Hepatocyte (in vitro differentiated cells): ENCODE measurements at regions not wholly inside any gene's neighbourhood (a gene's known extent, or its start where the extent isn't known, plus 50 kb on each side); places are given as distances from the start of the nearest gene placed in this dataset.

Experiments used
- DNase-seq: peaks from one replicate; pipeline ENCODE4 v3.0.0-alpha.2; 2016; ENCODE audit warnings: low spot score
- H2AFZ ChIP-seq: fragments of 200-600 bp; sonication (generic); 2 replicates; pipeline ENCODE4 v1.6.0; 2016; ENCODE audit warnings: antibody characterized with exemption, mild to moderate bottlenecking
- H3K27ac ChIP-seq: fragments of 200-600 bp; sonication (generic); 2 replicates; pipeline ENCODE4 v1.5.1; 2016; ENCODE audit warnings: mild to moderate bottlenecking
- H3K27me3 ChIP-seq: fragments of 200-600 bp; sonication (generic); 2 replicates; pipeline ENCODE4 v1.6.1; 2016
- H3K36me3 ChIP-seq: fragments of 200-600 bp; sonication (generic); replicated peaks from 2 replicates; pipeline ENCODE4 v1.5.1; 2016; ENCODE audit warnings: low read depth; ENCODE audit not compliant: insufficient read depth
- H3K4me1 ChIP-seq: fragments of 200-600 bp; sonication (generic); 2 replicates; pipeline ENCODE4 v1.5.1; 2016; ENCODE audit warnings: mild to moderate bottlenecking, moderate library complexity; ENCODE audit not compliant: insufficient read depth
- H3K4me2 ChIP-seq: fragments of 200-600 bp; sonication (generic); 2 replicates; pipeline ENCODE4 v1.6.0; 2016
- H3K4me3 ChIP-seq: fragments of 200-600 bp; sonication (generic); 2 replicates; pipeline ENCODE4 v1.5.1; 2016; ENCODE audit warnings: mild to moderate bottlenecking
- H3K79me2 ChIP-seq: fragments of 200-600 bp; sonication (generic); 2 replicates; pipeline ENCODE4 v1.6.0; 2017; ENCODE audit warnings: mild to moderate bottlenecking
- H3K9me2 ChIP-seq: fragments of 200-600 bp; sonication (generic); replicated peaks from 2 replicates; pipeline ENCODE4 v1.6.0; 2017; ENCODE audit warnings: mild to moderate bottlenecking; ENCODE audit not compliant: insufficient read depth
- H3K9me3 ChIP-seq: fragments of 200-600 bp; sonication (generic); 2 replicates; pipeline ENCODE4 v1.5.1; 2016; ENCODE audit warnings: low read depth, mild to moderate bottlenecking
- H4K20me1 ChIP-seq: fragments of 200-600 bp; sonication (generic); 2 replicates; pipeline ENCODE4 v1.6.0; 2016; ENCODE audit warnings: mild to moderate bottlenecking; ENCODE audit not compliant: insufficient read depth, poor library complexity, severe bottlenecking
- EZH2 ChIP-seq: fragments of 200-600 bp; sonication (generic); IDR thresholded peaks from 2 replicates; pipeline ENCODE4 v1.6.1; 2016; ENCODE audit warnings: antibody characterized with exemption, mild to moderate bottlenecking, borderline replicate concordance
- EZH2phosphoT487 ChIP-seq: fragments of 200-600 bp; sonication (generic); IDR thresholded peaks from one replicate; pipeline ENCODE4 v1.6.1; 2018; ENCODE audit warnings: antibody characterized with exemption, mild to moderate bottlenecking, low read depth, moderate library complexity; ENCODE audit not compliant: unreplicated experiment, severe bottlenecking
- WGBS: methylation state at CpG from one replicate; pipeline ENCODE4 v1.1.6; 2016; ENCODE audit warnings: low lambda C conversion rate; ENCODE audit errors: missing lambda C conversion rate; 5-methylcytosine and 5-hydroxymethylcytosine counted together
- TF ChIP-seq, protein P1 (sequence below): fragments of 200-600 bp; sonication (generic); IDR thresholded peaks from 2 replicates; pipeline ENCODE4 v1.5.1; 2016; ENCODE audit warnings: antibody characterized with exemption, mild to moderate bottlenecking; ENCODE audit not compliant: poor library complexity

DNA sequence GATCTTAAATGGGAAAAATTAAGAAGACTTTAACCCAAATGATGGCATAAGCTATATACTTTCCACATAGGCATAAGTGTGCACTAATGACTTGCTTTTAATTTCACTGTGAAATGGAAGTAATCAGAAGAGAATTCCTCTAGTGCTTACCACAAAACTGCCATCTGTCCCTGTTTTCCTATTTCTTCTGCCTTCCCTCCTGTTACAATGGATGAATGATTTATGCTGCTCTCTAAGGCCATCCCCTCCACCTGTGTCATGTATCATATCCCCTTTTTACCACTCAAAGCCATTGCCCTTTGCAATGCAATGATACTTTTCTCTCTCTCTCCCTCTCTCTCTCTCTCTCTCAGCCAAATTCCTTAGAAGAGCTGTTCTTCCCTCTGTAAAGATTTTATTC is 109.1 kb downstream of the C12orf50 start:
- no peaks in the 10 kb centered on the region for H3K79me2 ChIP-seq
- H3K4me2 ChIP-seq = no peak overlapping the region
- no peak overlapping the region for H2AFZ ChIP-seq
- H3K9me2 ChIP-seq = no peaks in the 10 kb centered on the region
- no peak for DNase-seq
- no peaks in the 10 kb centered on the region for H3K27me3 ChIP-seq
- H3K27ac ChIP-seq = no peak overlapping the region
- TF ChIP-seq EZH2 = no peak
- TF ChIP-seq EZH2phosphoT487 = no peak
- TF ChIP-seq, protein P1, sequence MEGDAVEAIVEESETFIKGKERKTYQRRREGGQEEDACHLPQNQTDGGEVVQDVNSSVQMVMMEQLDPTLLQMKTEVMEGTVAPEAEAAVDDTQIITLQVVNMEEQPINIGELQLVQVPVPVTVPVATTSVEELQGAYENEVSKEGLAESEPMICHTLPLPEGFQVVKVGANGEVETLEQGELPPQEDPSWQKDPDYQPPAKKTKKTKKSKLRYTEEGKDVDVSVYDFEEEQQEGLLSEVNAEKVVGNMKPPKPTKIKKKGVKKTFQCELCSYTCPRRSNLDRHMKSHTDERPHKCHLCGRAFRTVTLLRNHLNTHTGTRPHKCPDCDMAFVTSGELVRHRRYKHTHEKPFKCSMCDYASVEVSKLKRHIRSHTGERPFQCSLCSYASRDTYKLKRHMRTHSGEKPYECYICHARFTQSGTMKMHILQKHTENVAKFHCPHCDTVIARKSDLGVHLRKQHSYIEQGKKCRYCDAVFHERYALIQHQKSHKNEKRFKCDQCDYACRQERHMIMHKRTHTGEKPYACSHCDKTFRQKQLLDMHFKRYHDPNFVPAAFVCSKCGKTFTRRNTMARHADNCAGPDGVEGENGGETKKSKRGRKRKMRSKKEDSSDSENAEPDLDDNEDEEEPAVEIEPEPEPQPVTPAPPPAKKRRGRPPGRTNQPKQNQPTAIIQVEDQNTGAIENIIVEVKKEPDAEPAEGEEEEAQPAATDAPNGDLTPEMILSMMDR = no peak
- no peaks in the 10 kb centered on the region for H3K9me3 ChIP-seq
- H3K4me3 ChIP-seq = no peak overlapping the region
- H4K20me1 ChIP-seq = no peaks in the 10 kb centered on the region
- no peaks in the 10 kb centered on the region for H3K4me1 ChIP-seq
- H3K36me3 ChIP-seq = no peaks in the 10 kb centered on the region

DNA sequence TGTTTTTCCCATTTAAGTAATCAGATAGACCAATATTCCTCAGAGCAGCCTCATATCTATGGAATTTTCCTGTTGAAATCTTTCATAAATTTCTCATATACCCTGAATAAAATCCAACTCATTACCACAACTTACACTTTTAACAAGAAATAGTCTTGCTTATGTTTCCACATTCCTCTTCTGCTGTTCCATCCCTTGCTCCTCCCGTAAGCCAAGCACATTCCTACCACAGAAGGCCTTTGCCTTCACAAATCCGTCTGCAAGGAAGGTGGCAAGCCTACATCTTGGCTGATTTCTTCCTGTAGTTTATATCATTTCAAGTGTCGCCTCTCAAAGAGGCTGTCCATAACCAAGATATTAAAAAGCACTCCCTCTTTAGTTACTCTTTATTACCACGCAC is 127.7 kb downstream of the C12orf50 start:
- Histone ChIP-seq H3K27me3 (no peaks in the 10 kb centered on the region), H2AFZ (no peak overlapping the region)
- no peak for DNase-seq

DNA sequence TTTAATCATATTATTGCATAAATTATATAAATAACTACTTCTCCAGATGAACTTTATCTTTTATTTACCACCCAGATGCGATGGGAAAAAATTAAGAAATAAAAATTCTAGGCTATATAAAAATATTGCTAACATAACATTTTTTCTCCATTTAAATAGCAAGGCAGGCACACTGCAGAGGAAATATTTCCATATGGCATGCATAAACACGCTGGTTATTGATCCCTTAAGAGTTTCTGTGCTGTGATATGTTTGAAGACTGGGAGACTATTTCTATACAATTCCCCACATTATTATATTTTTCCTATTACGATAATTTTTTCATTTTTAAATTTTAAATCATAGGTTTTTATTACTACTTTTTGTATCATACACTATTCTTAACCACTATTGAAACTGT is 131.5 kb downstream of the C12orf50 start:
- H2AFZ ChIP-seq = no peak overlapping the region
- DNase-seq = no peak
- no peaks in the 10 kb centered on the region for H3K79me2 ChIP-seq
- no peaks in the 10 kb centered on the region for H3K9me2 ChIP-seq
- no peak overlapping the region for H3K4me3 ChIP-seq
- TF ChIP-seq, protein P1 = no peak
- TF ChIP-seq EZH2phosphoT487 (no peak), EZH2 (no peak)
- no peaks in the 10 kb centered on the region for H3K27me3 ChIP-seq
- WGBS = 84% methylated on average over 3 of the region's 3 CpGs
- H3K9me3 ChIP-seq = no peaks in the 10 kb centered on the region
- H3K27ac ChIP-seq = no peak overlapping the region
- no peaks in the 10 kb centered on the region for H3K4me1 ChIP-seq
- no peaks in the 10 kb centered on the region for H4K20me1 ChIP-seq
- H3K4me2 ChIP-seq = no peak overlapping the region
- H3K36me3 ChIP-seq = no peaks in the 10 kb centered on the region

More for the DNA sequence above, 127.7 kb downstream of the C12orf50 start:
- TF ChIP-seq, protein P1 = no peak
- TF ChIP-seq EZH2 (no peak), EZH2phosphoT487 (no peak)
- H3K4me2 ChIP-seq = no peak overlapping the region
- H3K36me3 ChIP-seq = no peaks in the 10 kb centered on the region
- no peaks in the 10 kb centered on the region for H3K9me3 ChIP-seq
- H3K27ac ChIP-seq = no peak overlapping the region
- no peaks in the 10 kb centered on the region for H3K4me1 ChIP-seq
- H3K9me2 ChIP-seq = no peaks in the 10 kb centered on the region
- 87% methylated on average over 4 of the region's 4 CpGs for WGBS
- H3K79me2 ChIP-seq = no peaks in the 10 kb centered on the region
- H4K20me1 ChIP-seq = no peaks in the 10 kb centered on the region
- no peak overlapping the region for H3K4me3 ChIP-seq

DNA sequence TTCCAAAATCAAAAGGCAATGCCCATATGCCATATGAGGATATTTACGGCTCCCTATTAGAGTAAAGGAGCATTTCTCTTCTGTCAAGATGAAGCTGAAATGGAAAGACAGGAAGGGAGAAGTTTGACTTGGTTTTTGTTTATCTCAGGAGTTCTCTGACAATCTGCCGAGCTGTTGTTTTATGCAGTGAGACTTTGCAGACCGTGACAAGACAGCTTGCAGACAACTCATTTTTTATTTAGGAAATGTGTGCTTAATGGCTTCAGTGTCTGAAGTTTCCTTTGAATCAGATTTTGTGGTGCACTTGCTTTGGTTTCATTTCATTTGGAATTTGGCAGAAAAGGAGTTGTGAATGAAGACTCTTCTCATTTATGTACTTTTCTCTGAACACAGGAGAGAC is 145.4 kb downstream of the C12orf50 start:
- Histone ChIP-seq H3K79me2 (no peaks in the 10 kb centered on the region), H3K36me3 (no peaks in the 10 kb centered on the region), H4K20me1 (no peaks in the 10 kb centered on the region), H2AFZ (peak overlapping the region; percentile 34), H3K27ac (no peak overlapping the region), H3K9me2 (no peaks in the 10 kb centered on the region), H3K9me3 (no peaks in the 10 kb centered on the region), H3K27me3 (no peaks in the 10 kb centered on the region), H3K4me1 (no peaks in the 10 kb centered on the region), H3K4me3 (no peak overlapping the region), H3K4me2 (peak overlapping the region; percentile 53)
- WGBS = 34% methylated on average over 3 of the region's 3 CpGs
- DNase-seq = no peak
- TF ChIP-seq EZH2 = no peak
- TF ChIP-seq, protein P1 = no peak
- no peak for TF ChIP-seq EZH2phosphoT487
